HL-60 (cell line): ENCODE measurements at regions not wholly inside any gene's neighbourhood (a gene's known extent, or its start where the extent isn't known, plus 50 kb on each side); places are given as distances from the start of the nearest gene placed in this dataset.

ENCODE experiments used
- DNase-seq, 2 experiments: peaks; one replicate each; pipeline ENCODE4 v3.0.0-alpha.2; 2010 to 2020; ENCODE audit warnings: low read depth in 1 of 2, low spot score in 1 of 2
- H3K27ac ChIP-seq: fragments of 250-450 bp; sonication (Bioruptor Pico); replicated peaks from 2 replicates; pipeline ENCODE4 v1.5.1; 2020; ENCODE audit warnings: mild to moderate bottlenecking, moderate library complexity
- H3K27me3 ChIP-seq: fragments of 250-450 bp; sonication (Bioruptor Pico); 2 replicates; pipeline ENCODE4 v1.5.1; 2021; ENCODE audit warnings: mild to moderate bottlenecking, moderate library complexity; ENCODE audit not compliant: insufficient read depth, poor library complexity, severe bottlenecking
- H3K4me3 ChIP-seq: replicated peaks from 2 replicates; pipeline ENCODE4 v1.5.1; 2011; ENCODE audit warnings: mild to moderate bottlenecking, control low read depth, low read length; ENCODE audit not compliant: insufficient read depth
- GABPA ChIP-seq: IDR thresholded peaks from 2 replicates; pipeline ENCODE4 v1.6.1; 2012; ENCODE audit warnings: low read depth
- POLR2AphosphoS5 ChIP-seq: IDR thresholded peaks from 2 replicates; pipeline ENCODE4 v1.6.1; 2012; ENCODE audit warnings: low read depth
- SPI1 ChIP-seq: IDR thresholded peaks from 2 replicates; pipeline ENCODE4 v1.6.1; 2012; ENCODE audit warnings: low read depth, mild to moderate bottlenecking, borderline replicate concordance
- TF ChIP-seq, protein P1 (sequence below): IDR thresholded peaks from one replicate; pipeline ENCODE4 v1.5.1; 2011; ENCODE audit warnings: low read length, control low read depth, inconsistent platforms; ENCODE audit not compliant: insufficient read depth
- TF ChIP-seq, protein P2 (sequence below): IDR thresholded peaks from 2 replicates; pipeline ENCODE4 v1.6.1; 2012; ENCODE audit warnings: low read depth; ENCODE audit not compliant: insufficient replicate concordance

DNA sequence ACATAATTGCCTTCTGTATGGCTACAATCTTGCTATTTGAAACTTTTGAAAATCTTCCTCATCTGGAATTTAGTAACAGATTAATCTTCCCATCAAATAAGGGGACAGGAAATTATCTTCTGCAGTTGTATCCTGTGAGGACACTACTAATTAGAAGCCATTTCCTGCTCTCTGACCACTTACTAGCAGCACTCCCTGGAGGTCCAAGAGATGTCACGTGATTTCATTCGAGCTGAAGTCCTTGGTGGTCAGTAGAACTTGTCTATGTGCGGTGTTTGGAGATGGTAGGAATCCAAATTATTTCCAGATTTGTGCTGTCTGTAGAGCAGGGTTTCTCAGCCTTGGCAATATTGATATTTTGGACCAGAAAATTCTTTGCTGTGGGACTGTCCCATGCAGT is 202.5 kb downstream of the TFAP2B start:
- no peak for DNase-seq
- H3K27me3 ChIP-seq = no peaks in the 10 kb centered on the region
- H3K4me3 ChIP-seq = no peak overlapping the region
- no peak overlapping the region for H3K27ac ChIP-seq
- TF ChIP-seq, protein P1, sequence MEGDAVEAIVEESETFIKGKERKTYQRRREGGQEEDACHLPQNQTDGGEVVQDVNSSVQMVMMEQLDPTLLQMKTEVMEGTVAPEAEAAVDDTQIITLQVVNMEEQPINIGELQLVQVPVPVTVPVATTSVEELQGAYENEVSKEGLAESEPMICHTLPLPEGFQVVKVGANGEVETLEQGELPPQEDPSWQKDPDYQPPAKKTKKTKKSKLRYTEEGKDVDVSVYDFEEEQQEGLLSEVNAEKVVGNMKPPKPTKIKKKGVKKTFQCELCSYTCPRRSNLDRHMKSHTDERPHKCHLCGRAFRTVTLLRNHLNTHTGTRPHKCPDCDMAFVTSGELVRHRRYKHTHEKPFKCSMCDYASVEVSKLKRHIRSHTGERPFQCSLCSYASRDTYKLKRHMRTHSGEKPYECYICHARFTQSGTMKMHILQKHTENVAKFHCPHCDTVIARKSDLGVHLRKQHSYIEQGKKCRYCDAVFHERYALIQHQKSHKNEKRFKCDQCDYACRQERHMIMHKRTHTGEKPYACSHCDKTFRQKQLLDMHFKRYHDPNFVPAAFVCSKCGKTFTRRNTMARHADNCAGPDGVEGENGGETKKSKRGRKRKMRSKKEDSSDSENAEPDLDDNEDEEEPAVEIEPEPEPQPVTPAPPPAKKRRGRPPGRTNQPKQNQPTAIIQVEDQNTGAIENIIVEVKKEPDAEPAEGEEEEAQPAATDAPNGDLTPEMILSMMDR = no peak
- no peak for TF ChIP-seq GABPA
- TF ChIP-seq POLR2AphosphoS5 = no peak
- TF ChIP-seq, protein P2, sequence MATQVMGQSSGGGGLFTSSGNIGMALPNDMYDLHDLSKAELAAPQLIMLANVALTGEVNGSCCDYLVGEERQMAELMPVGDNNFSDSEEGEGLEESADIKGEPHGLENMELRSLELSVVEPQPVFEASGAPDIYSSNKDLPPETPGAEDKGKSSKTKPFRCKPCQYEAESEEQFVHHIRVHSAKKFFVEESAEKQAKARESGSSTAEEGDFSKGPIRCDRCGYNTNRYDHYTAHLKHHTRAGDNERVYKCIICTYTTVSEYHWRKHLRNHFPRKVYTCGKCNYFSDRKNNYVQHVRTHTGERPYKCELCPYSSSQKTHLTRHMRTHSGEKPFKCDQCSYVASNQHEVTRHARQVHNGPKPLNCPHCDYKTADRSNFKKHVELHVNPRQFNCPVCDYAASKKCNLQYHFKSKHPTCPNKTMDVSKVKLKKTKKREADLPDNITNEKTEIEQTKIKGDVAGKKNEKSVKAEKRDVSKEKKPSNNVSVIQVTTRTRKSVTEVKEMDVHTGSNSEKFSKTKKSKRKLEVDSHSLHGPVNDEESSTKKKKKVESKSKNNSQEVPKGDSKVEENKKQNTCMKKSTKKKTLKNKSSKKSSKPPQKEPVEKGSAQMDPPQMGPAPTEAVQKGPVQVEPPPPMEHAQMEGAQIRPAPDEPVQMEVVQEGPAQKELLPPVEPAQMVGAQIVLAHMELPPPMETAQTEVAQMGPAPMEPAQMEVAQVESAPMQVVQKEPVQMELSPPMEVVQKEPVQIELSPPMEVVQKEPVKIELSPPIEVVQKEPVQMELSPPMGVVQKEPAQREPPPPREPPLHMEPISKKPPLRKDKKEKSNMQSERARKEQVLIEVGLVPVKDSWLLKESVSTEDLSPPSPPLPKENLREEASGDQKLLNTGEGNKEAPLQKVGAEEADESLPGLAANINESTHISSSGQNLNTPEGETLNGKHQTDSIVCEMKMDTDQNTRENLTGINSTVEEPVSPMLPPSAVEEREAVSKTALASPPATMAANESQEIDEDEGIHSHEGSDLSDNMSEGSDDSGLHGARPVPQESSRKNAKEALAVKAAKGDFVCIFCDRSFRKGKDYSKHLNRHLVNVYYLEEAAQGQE = no peak
- TF ChIP-seq SPI1 = no peak

DNA sequence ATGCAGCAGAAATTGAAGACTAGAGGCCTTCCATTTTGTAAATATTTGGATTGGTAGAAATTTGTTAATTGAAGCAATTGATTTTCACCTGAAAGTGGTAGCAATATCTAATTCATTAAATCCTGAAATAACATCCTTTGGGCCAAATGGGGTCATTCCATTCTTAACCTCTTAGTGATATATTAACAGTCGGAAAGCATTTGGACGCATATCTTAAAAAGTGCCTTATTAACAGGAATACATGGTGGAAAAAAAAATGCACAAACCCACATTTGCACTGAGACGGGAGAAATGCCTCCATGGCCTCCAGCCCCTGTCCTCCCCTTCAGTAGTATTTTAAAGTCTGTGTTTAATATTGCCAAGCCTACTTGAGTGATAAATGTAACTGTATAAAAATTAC is 205.5 kb downstream of the TFAP2B start:
- DNase-seq = no peak
- no peaks in the 10 kb centered on the region for H3K27me3 ChIP-seq
- H3K27ac ChIP-seq = no peak overlapping the region
- no peak overlapping the region for H3K4me3 ChIP-seq
- no peak for TF ChIP-seq SPI1

DNA sequence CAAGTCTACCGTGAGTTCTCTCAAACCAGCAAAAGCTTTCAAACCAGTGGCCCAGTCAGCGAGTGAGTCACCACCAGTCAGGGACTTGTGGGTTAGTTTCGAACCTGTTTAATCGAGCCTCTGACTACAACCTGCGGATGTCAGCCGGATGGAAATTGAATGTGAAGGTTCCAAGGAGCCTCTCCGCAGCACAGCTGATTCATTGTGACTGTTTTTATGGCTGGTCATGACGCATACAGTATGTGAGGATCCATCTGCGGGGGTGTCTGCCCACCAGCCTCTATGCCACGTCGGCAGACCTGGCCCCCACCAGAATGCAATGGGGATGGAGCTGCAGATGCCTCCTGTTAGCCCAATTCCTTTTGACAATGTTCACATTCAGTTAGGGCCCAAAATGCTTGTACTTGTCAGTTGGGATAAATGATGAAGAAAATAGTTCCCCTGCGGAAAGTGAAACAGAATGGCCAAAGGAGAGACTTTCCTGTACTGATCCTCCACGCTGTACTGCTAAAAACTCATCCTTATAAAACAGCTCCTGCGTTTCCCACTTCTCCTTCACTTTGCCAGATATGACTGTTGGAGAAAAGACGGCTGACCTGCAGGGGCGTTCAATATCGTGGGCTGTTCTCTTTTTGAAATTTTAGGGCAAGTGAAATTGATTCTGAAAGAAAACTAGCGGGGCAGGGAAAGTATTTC is 206.6 kb downstream of the TFAP2B start:
- H3K4me3 ChIP-seq = no peak overlapping the region
- TF ChIP-seq POLR2AphosphoS5 (no peak), GABPA (no peak), SPI1 (no peak)
- TF ChIP-seq, protein P2 = no peak
- TF ChIP-seq, protein P1 = no peak
- no peaks in the 10 kb centered on the region for H3K27me3 ChIP-seq
- DNase-seq = no peak
- no peak overlapping the region for H3K27ac ChIP-seq

DNA sequence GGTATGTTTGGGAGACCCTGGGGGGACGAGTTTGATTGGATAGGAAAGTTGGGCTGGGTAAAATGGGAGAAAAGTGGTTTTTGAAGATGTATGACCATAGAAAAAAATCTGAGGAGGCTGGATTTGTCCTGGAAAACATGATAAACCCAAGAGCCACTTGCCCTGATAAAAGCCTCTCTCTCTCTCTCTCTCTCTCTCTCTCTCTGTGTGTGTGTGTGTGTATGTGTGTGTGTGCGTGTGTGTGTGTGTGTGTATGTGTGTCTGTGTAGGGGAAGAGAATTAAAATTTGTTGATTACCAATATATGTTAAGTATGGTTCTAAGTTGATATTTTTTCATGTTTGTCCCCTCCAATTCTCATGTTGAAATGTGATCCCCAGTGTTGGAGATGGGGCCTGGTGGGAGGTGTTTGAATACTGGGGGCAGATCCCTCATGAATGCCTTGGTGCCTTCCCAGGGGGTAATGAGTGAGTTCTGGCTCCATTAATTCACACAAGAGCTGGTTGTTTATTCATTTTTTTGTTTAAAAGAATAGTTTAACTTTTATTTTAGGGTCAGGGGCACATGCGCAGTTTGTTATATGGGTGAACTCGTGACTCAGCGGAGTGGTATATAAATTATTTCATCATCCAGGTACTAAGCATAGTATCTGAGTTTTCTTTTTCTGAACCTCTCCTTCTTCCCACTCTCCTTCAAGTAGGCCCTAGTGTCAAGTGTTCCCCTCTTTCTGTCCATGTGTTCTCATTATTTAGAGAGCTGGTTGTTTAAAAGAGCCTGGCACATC is 208.8 kb downstream of the TFAP2B start:
- TF ChIP-seq POLR2AphosphoS5 (no peak), SPI1 (no peak), GABPA (no peak)
- TF ChIP-seq, protein P1 = no peak
- TF ChIP-seq, protein P2 = no peak
- Histone ChIP-seq H3K27ac (no peak overlapping the region), H3K27me3 (no peaks in the 10 kb centered on the region), H3K4me3 (no peak overlapping the region)
- no peak for DNase-seq
